NCI-H510A treated with DMSO at 0.1 percent for 48 hours (cell line): ENCODE measurements at regions not wholly inside any gene's neighbourhood (a gene's known extent, or its start where the extent isn't known, plus 50 kb on each side); places are given as distances from the start of the nearest gene placed in this dataset.
"Not testable (repeated sequence)": the region's sequence is repeated elsewhere in the genome, so short reads cannot be mapped to it uniquely, and the experiment has no call there.

ENCODE experiments used
- DNase-seq: peaks from one replicate; lab custom pipeline; 2025; lab: John Stamatoyannopoulos, UW

- no peak for DNase-seq
Measured at GRCh38 chr22:25281675-25282345, 62.4 kb downstream of the CRYBB2 start.

DNA sequence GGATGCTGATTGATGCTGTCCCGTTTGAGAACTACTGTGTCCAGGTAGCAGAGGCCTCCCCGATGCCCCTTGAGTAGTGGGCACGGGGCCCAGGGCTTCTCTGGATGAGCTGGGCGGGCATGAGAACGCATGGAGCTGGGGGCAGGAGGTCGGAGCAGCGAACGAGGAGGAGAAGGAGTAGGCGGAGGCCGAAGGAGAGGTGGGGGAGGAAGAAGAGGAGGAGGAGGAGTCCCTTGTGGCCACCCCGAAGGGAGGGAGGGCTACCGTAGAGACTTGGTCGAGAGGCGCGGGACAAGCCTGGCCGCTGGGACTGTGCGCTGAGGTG, 62.9 kb downstream of the CRYBB2 start:
- DNase-seq = no peak

DNA sequence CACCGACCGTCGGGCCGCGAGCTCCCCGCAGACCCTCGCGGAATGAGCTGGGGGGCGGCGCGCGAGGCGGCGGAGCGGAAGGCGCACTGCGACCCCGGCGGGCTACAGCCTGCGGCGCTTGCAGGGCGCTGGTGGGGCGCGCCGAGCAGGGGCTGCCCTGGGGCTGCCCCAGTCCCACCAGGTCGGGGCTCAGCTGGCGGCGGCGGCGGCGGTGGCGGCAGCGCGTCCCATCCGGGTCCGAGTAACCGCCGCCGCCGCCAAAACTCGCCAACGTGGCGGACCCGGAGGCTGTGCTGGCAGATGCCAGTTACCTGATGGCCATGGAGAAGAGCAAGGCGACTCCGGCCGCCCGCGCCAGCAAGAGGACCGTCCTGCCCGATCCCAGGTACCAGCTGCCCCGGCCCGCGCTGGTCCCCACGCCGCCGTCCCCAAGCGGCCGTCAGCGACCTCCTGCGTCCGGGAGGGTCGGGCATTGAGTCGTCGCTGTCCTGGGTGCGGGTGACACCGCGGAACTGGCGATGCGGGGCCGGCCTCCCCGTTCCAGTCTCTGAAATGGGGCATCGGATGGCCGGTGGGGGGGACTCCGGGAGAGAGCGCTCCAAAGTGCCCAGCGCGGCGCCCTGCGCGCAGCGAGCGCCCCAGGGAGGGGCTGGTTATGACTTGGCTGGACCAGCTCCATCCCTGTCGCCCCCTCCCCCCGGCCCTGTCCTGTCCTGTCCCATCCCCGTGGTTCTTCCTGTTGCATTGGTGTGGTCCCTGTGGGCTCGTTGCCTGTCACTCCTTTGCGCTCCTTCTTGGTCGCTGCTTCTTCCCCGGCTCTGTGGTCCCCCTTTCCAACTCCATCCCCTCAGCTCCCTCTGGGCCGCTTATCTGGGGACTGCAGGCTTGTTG, 63.5 kb downstream of the CRYBB2 start:
- no peak for DNase-seq

DNA sequence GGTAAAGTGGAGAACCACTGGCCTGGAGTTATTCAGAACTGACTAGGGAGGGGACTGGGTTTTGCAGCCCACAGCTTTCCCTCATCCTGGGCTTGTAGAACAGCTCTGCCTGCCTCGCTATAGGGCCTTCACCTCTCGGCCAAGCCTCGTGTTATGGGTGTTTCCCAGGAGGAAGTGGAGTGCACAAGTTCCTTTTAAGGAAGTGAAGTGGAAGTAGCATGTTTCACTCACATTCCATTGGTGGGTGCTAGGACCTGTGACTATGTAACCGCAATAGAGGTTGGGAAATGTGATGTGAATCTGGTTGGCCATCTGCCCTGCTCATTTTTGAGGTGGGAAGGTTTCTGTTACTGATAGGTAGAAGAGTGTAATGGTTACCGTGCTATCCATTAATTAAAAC, 69.0 kb downstream of the CRYBB2 start:
- not testable (repeated sequence) for DNase-seq

DNA sequence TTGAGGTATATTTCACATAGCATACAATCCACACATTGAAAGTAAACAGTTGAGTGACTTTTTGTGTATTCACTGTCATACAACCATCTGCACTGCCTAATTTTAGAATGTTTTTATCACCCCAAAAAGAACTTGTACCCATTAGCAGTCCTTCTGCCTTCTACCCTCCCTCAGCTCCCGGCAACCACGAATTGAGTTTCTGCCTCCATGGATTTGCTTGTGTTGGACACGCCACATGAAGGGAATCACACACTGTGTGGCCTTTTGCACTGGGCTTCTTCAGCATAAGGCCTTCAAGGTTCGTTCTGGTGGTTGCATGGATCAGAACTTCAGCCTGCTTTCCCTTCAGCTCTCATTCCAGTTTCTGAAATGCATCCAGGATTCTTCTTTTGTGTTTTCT, 82.5 kb downstream of the CRYBB2 start:
- not testable (repeated sequence) for DNase-seq

DNA sequence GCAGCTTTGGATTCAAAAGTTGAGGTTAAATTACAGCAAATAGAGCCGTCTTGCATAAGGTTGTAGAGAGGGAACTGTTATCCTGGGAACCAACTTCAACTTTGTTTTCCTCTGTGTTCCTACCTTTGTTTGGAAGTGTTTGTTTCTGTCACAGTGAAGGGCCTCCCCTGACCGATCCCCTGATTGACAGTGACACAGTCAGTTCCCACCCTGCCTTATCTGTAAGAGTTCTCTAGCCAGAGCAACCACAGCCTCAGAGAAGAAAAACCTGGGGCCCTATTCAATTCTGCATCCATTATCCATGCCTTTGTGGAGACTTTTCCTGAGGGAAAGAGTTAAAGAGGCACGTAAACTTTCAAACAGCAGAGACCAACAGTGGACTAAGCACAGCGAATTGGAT, 90.1 kb downstream of the CRYBB2 start:
- DNase-seq = not testable (repeated sequence)

DNA sequence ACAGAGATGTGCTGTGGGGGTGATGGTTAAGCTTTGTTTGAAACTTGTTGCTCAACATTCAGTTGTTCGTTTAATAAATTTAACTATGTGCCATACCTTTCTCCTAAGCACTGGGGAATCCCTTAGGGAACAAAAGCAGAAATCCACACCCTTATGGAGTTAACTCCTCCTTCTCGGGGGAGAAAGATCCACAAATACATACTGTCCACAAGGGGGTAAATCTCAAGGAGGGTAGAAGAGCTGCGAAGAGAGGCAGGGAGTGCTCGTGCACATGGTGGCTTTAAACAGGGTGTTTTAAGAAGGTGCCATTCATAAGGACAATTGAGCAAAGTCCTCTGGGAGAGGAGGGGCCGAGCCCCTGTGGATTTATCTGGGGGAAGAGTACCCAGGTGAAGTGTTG, 92.5 kb downstream of the CRYBB2 start:
- DNase-seq = not testable (repeated sequence)

DNA sequence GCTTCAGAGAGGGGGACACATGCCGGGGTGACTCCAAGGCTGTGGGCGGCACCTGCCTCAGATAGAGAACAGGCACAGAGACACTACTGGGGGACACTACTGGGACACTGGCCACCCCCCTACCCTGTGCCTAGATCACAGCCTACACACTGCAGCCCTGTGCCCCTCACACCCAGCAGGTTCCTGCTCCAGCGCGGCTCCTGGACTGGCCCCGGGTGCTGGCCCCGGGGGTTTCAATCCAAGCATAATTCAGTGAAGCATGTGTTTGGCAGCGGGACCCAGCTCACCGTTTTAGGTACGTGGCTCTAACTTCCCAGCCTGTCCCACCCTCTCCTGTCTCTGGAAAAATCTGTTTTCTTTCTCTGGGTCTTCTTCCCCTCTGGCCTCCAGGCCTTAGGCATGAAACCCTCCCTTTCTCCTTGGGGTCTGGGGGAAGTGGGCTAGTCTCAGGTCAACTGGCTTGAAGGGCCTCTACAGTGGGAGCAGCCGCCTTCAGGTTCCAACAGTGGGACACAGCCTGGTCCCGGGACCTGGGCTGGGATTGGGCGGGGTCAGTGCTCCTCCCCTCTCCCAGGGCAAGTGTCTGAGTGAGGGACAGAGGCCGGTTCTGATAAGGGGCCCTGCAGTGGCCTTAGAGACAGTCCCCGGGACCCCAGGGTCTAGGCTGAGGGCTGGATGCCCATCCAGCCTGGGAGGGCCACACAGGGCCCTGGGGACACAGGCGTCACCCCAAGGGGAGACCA, 98.8 kb downstream of the CRYBB2 start:
- no peak for DNase-seq

DNA sequence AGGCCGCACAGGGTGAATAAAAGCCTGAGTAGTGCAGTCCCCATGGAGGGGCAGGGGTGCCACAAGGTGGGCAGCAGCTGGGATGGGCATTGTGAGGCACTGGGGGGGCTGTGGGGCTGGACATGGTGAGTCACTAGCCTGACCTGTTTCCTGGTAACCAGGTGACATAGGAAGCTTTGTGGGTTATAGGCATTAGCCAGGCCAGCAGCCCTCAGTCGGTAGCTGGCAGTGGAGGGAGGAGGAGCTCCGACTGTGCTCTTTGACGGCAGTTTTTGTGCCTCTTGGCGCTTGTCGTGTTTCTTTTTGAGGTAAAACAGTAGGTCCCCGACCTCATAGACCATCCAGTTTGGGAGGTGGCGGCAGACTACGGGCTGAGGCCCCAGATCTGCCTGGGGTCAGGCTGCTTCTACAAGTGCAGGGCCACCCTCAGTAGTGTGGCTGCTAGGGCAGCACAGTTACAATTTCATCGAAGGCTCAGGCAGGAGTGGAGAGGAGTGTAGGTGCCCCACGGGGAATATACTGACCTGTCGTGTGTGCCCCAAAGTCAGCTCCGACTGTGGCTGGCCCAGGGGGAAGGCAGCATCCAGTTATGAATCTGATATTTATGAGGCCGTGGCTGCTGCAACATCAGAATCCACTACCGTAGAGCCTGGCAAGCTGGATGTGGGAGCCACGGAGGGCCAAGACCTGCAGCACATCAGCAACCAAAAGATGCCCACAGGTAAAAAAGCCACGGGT, 107.7 kb downstream of the CRYBB2 start:
- no peak for DNase-seq

DNA sequence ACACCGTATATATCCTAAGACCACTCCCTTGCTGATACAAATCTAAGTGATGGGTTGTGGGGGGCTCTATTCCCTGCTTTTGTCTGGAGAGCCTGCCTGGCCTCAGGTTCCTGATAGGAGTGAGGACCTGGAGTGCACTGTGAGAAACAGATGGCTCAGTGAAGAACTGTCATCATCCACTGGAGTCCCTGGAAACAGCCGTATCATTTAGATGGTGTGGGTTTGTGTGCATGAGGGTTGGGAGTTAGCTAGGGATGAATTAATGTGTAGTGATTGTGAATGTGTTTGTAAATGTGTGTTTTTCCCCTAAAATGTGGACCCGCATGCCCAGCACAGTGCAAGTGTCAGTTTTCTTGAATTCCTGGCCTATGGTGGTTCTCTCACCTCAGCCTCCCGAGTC, 111.6 kb downstream of the CRYBB2 start:
- DNase-seq = no peak

GRCh38 chr22:25331911-25332310, 112.5 kb downstream of the CRYBB2 start:
- DNase-seq = not testable (repeated sequence)

DNA sequence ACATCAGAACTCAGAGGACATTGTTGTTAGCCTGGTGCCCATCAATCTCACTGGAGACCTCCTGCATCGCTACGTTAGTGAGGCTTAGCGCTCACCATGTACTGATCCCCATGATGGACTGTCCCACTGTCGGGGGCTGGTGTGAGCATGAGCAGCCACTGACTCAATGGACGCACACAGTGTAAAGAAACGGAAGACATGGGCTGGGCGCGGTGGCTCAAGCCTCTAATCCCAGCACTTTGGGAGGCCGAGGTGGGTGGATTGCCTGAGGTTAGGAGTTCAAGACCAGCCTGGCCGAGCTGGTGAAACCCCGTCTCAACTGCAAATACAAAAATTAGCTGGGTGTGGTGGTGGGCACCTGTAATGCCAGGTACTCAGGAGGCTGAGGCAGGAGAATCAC, 112.9 kb downstream of the CRYBB2 start:
- DNase-seq = no peak

DNA sequence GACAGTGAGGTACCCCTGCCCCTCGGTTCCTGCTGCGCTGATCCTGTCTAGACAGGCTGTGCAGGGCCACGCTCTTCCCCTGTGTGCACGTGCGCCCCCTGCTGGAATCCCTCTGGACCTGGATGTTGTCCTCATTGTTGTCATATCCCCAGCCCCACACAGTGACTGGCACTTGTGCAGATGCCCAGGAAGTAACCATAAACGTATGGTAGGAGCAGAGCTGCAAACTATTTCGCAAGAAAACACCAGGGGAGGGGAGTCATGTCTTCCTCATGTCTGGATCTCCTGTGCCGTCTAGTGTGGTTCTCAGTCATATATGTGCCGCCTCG, 114.7 kb downstream of the CRYBB2 start:
- no peak for DNase-seq

- not testable (repeated sequence) for DNase-seq
Measured at GRCh38 chr22:25334631-25335030, 115.2 kb downstream of the CRYBB2 start.

DNA sequence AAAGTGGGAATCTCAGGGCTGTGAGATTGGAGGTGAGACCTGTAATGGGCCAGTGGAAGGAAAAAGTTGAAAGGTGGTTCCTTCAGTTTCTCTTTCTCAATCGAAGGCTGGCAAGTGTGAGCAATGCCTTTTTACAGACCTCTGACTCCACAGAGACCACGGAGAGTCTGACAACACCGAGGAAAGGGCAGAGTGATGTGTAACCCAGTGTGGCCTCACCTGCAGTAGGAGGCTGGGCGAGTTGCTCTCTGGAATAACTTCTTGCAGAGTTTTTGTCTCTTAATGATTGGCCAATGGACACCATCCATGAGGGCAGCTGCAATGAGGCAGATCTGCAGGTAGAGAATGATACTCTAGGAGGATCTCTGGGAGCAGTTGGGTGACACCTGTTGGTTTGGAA, 115.8 kb downstream of the CRYBB2 start:
- DNase-seq = not testable (repeated sequence)

DNA sequence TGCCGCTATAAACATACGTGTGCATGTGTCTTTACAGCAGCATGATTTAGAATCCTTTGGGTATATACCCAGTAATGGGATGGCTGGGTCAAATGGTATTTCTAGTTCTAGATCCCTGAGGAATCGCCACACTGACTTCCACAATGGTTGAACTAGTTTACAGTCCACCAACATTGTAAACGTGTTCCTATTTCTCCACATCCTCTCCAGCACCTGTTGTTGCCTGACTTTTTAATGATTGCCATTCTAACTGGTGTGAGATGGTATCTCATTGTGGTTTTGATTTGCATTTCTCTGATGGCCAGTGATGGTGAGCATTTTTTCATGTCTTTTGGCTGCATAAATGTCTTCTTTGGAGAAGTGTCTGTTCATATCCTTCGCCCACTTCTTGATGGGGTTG, 121.1 kb downstream of the CRYBB2 start:
- DNase-seq = not testable (repeated sequence)

DNA sequence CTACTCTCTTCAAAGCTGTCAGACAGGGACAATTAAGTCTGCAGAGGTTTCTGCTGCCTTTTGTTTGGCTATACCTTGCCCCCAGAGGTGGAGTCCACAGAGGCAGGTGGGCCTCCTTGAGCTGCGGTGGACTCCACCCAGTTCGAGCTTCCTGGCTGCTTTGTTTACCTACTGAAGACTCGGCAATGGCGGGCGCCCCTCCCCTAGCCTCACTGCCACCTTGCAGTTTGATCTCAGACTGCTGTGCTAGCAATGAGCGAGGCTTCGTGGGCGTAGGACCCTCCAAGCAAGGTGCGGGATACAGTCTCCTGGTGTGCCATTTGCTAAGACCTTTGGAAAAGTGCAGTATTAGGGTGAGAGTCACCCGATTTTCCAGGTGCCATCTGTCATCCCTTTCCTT, 124.9 kb downstream of the CRYBB2 start:
- not testable (repeated sequence) for DNase-seq

GRCh38 chr22:25346859-25347751, 127.7 kb downstream of the CRYBB2 start:
- no peak for DNase-seq

DNA sequence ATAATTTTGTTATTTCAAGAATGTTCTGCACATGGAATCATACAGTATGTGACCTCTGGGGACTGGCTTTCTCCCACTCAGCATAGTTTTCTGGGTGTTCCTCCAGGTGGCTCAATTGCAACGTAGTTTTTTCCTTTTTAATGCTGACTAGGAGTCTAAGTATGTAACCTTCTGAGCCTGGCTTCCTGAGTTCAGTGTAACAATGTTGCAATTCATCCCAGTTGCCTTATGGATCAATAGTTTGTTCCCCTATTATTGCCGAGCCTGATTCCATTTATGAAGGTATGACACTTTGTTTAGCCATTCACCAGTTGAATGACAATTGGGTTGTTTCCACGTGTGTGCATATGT, 128.3 kb downstream of the CRYBB2 start:
- no peak for DNase-seq

DNA sequence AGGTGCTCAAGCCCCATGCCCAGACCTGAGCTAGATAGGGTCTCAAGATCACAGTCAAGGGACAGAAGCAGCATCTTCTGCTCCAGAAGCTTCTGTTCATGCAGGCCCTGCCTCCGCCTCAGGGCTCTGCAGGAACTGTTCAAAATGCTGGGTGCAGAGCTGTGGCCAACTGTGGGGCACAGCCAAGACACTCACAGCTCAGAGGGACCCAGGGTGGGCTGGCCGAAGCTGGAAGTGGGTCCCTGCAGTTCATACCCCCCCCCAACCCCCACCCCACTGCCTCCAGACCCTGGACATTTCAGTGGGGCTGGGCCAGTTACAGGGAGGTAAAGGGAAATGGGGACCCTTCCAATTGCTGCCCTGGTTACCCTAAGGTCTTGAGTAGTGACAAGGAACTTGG, 129.0 kb downstream of the CRYBB2 start:
- DNase-seq = no peak

DNA sequence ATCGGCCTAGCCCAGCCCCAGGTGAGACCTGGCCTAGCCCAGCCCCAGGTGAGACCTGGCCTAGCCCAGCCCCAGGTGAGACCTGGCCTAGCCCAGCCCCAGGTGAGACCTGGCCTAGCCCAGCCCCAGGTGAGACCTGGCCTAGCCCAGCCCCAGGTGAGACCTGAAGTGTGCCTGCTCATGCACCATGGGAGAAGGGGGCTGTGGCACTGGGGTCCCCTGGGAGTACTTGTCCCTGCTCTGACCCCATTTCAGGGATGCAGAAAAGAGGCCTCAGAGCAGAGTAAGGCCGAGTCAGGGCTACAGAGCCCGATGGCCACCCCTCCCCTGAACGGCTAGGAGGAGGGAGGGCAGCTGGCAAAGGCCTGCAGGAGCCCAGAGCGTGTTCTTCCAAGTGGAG, 129.6 kb downstream of the CRYBB2 start:
- DNase-seq = not testable (repeated sequence)
